CD8-positive, alpha-beta memory T cell (primary cell): ENCODE measurements at regions not wholly inside any gene's neighbourhood (a gene's known extent, or its start where the extent isn't known, plus 50 kb on each side); places are given as distances from the start of the nearest gene placed in this dataset.

Experiments
- CTCF ChIA-PET: fragments of 350-600 bp; sonication (Branson Sonifier 250); formaldehyde crosslinking; loops from one replicate; lab custom pipeline; 2021; ENCODE audit warnings: antibody characterized with exemption; lab: Charles Lee
- POLR2A ChIA-PET: fragments of 350-600 bp; sonication (Branson Sonifier 250); formaldehyde crosslinking; loops from one replicate; lab custom pipeline; 2021; ENCODE audit warnings: antibody characterized with exemption; lab: Charles Lee
- DNase-seq, 5 donors: peaks; one replicate each; pipeline versions ENCODE4 v3.0.0 to v3.0.0-alpha.2; 2020 to 2022; ENCODE audit warnings: mixed read lengths in 1 of 5
- H3K27ac ChIP-seq: one replicate; pipeline ENCODE4 v1.7.0; 2013; ENCODE audit warnings: low read depth, mild to moderate bottlenecking, low read length, moderate library complexity
- H3K27me3 ChIP-seq: 2 replicates; pipeline ENCODE4 v1.7.0; 2013; ENCODE audit warnings: low read length, mild to moderate bottlenecking; ENCODE audit not compliant: insufficient read depth, poor library complexity, severe bottlenecking
- H3K36me3 ChIP-seq: 2 replicates; pipeline ENCODE4 v1.7.0; 2013; ENCODE audit warnings: mild to moderate bottlenecking, low read length, moderate library complexity; ENCODE audit not compliant: insufficient read depth
- H3K4me1 ChIP-seq: 2 replicates; pipeline ENCODE4 v1.7.0; 2013; ENCODE audit warnings: mild to moderate bottlenecking, low read length, moderate library complexity; ENCODE audit not compliant: insufficient read depth
- H3K4me3 ChIP-seq: 2 replicates; pipeline ENCODE4 v1.7.0; 2013; ENCODE audit warnings: mild to moderate bottlenecking, low read length
- H3K9me3 ChIP-seq: 2 replicates; pipeline ENCODE4 v1.7.0; 2013; ENCODE audit warnings: mild to moderate bottlenecking, low read length
- H3K27ac Mint-ChIP-seq, 8 donors: one replicate each; pipeline ENCODE4 v1.8.0; 2020 to 2021; ENCODE audit warnings: mixed read lengths in 8 of 8, mild to moderate bottlenecking in 6 of 8, inconsistent platforms in 3 of 8, moderate library complexity in 3 of 8
- H3K27me3 Mint-ChIP-seq, 2 donors: one replicate each; pipeline ENCODE4 v1.8.0; 2020 to 2021; ENCODE audit warnings: mixed read lengths in 2 of 2, mild to moderate bottlenecking in 1 of 2, moderate library complexity in 1 of 2
- H3K36me3 Mint-ChIP-seq, 3 donors: one replicate each; pipeline ENCODE4 v1.8.0; 2020 to 2021; ENCODE audit warnings: mixed read lengths in 3 of 3, inconsistent platforms in 1 of 3, mild to moderate bottlenecking in 1 of 3
- H3K4me1 Mint-ChIP-seq, 3 donors: one replicate each; pipeline ENCODE4 v1.8.0; 2020 to 2021; ENCODE audit warnings: mixed read lengths in 3 of 3, inconsistent platforms in 1 of 3, mild to moderate bottlenecking in 1 of 3
- H3K4me3 Mint-ChIP-seq, 7 donors: one replicate each; pipeline ENCODE4 v1.8.0; 2020 to 2021; ENCODE audit warnings: mixed read lengths in 7 of 7, mild to moderate bottlenecking in 6 of 7, moderate library complexity in 4 of 7, inconsistent platforms in 2 of 7
- H3K9me3 Mint-ChIP-seq, 5 donors: one replicate each; pipeline ENCODE4 v1.8.0; 2020 to 2022; ENCODE audit warnings: mixed read lengths in 5 of 5, mild to moderate bottlenecking in 3 of 5, moderate library complexity in 2 of 5, inconsistent platforms in 1 of 5

- Mint-ChIP-seq H3K27me3 (peaks cover 0 to 5% of the 10 kb centered on the region in 2 donors), H3K27ac (no peak overlapping the region), H3K9me3 (no peaks in the 10 kb centered on the region), H3K4me3 (no peak overlapping the region), H3K36me3 (no peaks in the 10 kb centered on the region), H3K4me1 (peaks cover 19 to 33% (median 27%) of the 10 kb centered on the region in 3 donors)
- ChIA-PET CTCF (interaction anchor here (1.6 kb wide), 1 partner anchor 12 kb away, joined by 3 read pairs; no protein-coding TSS in a partner anchor), POLR2A (no interaction called here)
- no peak for DNase-seq
- Histone ChIP-seq H3K9me3 (no peaks in the 10 kb centered on the region), H3K4me3 (no peak overlapping the region), H3K27ac (no peak overlapping the region), H3K4me1 (peaks cover 17% of the 10 kb centered on the region), H3K36me3 (no peaks in the 10 kb centered on the region), H3K27me3 (no peaks in the 10 kb centered on the region)
These were observed 213.5 kb upstream of the KRR1 start for GRCh38 chr12:75724928-75725312.

DNA sequence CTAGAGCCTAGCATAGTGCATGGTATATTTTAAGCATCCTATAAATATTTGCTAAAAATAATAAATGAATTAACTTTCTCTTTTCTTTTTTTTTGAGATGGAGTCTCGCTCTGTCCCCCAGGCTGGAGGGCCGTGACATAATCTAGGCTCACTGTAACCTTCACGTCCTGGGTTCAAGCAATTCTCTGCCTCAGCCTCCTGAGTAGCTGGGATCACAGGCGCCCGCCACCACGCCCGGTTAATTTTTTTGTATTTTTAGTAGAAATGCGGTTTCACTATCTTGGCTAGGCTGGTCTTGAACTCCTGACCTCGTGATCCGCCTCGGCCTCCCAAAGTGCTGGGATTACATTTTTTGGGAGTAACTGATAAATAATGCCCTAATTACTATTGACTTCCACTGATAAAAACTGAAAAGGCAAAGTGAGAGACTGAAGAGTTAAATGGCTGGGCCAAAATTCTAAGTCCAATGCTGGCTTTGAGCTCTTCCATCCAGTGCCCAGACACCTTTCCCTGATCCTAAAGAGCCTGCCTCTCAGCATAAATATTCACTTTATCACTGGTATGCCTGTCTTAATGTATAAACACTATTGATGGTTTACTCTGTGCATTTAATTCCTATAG lies 213.0 kb upstream of the KRR1 start:
- H3K27me3 Mint-ChIP-seq, result peaks cover 0 to 5% of the 10 kb centered on the region in 2 donors
- H3K4me3 Mint-ChIP-seq, result no peak overlapping the region
- Histone ChIP-seq H3K4me3 (no peak overlapping the region), H3K36me3 (no peaks in the 10 kb centered on the region), H3K4me1 (peaks cover 17% of the 10 kb centered on the region), H3K27me3 (no peaks in the 10 kb centered on the region), H3K9me3 (no peaks in the 10 kb centered on the region), H3K27ac (no peak overlapping the region)
- peaks cover 19 to 33% (median 27%) of the 10 kb centered on the region in 3 donors for H3K4me1 Mint-ChIP-seq
- no peaks in the 10 kb centered on the region for H3K36me3 Mint-ChIP-seq
- no peaks in the 10 kb centered on the region for H3K9me3 Mint-ChIP-seq
- CTCF ChIA-PET, result interaction anchor here (1.6 kb wide), 1 partner anchor 12 kb away, joined by 3 read pairs; no protein-coding TSS in a partner anchor
- H3K27ac Mint-ChIP-seq, result no peak overlapping the region
- no peak for DNase-seq
- POLR2A ChIA-PET, result no interaction called here

DNA sequence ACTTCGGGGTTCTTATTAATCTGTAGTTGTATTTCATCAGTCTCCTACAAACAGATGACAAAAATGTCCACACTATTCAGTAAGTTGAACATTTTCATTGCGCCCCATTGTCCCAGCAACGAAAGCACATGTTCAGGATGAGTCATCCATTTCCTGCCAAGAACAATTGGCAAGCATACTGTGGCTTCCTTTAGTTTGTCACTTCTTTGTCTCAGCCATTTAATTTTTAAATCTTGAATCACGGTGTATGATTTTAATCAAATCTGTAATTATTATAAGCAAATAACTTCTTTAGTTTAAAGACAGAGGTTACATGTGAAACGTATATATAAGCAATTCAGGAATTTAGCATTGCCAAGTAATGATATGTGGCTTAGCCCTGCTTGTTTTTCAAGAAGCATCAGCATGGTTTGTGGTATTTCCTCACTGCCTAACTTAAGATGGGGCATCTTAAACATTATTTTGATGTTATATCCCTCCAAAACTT lies 211.3 kb upstream of the KRR1 start:
- H3K4me3 ChIP-seq, result no peak overlapping the region
- CTCF ChIA-PET, result no interaction called here
- peaks cover 0 to 5% of the 10 kb centered on the region in 2 donors for H3K27me3 Mint-ChIP-seq
- H3K9me3 ChIP-seq, result no peaks in the 10 kb centered on the region
- DNase-seq, result peak in 3 of 5 donors; percentile 3 to 61 (median 17)
- H3K36me3 Mint-ChIP-seq, result peaks cover 0 to 3% (median 0%) of the 10 kb centered on the region in 3 donors
- H3K4me1 ChIP-seq, result peaks cover 17% of the 10 kb centered on the region
- POLR2A ChIA-PET, result no interaction called here
- peak overlapping the region in 5 of 7 donors; percentile 1 to 50 (median 13) for H3K4me3 Mint-ChIP-seq
- H3K9me3 Mint-ChIP-seq, result no peaks in the 10 kb centered on the region
- H3K36me3 ChIP-seq, result no peaks in the 10 kb centered on the region
- H3K27ac ChIP-seq, result no peak overlapping the region
- H3K4me1 Mint-ChIP-seq, result peaks cover 19 to 33% (median 27%) of the 10 kb centered on the region in 3 donors
- peak overlapping the region in 7 of 8 donors; percentile 27 to 83 (median 48) for H3K27ac Mint-ChIP-seq
- no peaks in the 10 kb centered on the region for H3K27me3 ChIP-seq

DNA sequence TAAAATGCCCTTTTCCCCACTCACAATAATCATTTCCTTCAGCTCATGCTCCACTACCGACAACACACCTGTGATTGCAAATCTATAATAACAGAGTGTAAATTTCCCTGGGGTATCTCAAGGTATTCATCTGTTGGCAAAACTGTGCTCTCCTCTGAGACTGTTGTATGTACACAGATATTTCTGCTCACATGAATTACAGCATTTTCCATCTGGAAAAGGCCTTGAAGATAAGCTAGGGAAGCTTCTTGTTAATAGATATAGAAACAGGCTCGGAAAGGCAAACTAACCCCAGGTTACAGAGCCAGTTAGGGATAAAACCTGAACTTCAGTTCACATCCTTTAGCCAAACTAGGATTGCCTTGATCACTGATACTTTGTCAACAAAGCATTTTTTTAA lies 210.4 kb upstream of the KRR1 start:
- no peak for DNase-seq
- H3K27ac Mint-ChIP-seq, result no peak overlapping the region
- no peaks in the 10 kb centered on the region for H3K27me3 Mint-ChIP-seq
- Histone ChIP-seq H3K27me3 (no peaks in the 10 kb centered on the region), H3K9me3 (no peaks in the 10 kb centered on the region), H3K36me3 (no peaks in the 10 kb centered on the region), H3K4me3 (no peak overlapping the region), H3K27ac (no peak overlapping the region), H3K4me1 (peaks cover 17% of the 10 kb centered on the region)
- POLR2A ChIA-PET, result no interaction called here
- no peaks in the 10 kb centered on the region for H3K9me3 Mint-ChIP-seq
- H3K36me3 Mint-ChIP-seq, result peaks cover 0 to 5% (median 0%) of the 10 kb centered on the region in 3 donors
- no peak overlapping the region for H3K4me3 Mint-ChIP-seq
- CTCF ChIA-PET, result interaction anchor here (1.3 kb wide), 1 partner anchor 19 kb away, joined by 3 read pairs; no protein-coding TSS in a partner anchor
- H3K4me1 Mint-ChIP-seq, result peaks cover 19 to 33% (median 27%) of the 10 kb centered on the region in 3 donors

- Mint-ChIP-seq H3K4me1 (peaks cover 19 to 33% (median 27%) of the 10 kb centered on the region in 3 donors), H3K27ac (peak overlapping the region in 2 of 8 donors; percentile 22 to 65), H3K4me3 (peak overlapping the region in 2 of 7 donors; percentile 27 to 40), H3K27me3 (no peaks in the 10 kb centered on the region), H3K9me3 (no peaks in the 10 kb centered on the region), H3K36me3 (peaks cover 0 to 5% (median 0%) of the 10 kb centered on the region in 3 donors)
- H3K27ac ChIP-seq, result no peak overlapping the region
- no peak for DNase-seq
- no peak overlapping the region for H3K4me3 ChIP-seq
- H3K27me3 ChIP-seq, result no peaks in the 10 kb centered on the region
- CTCF ChIA-PET, result interaction anchor here (1.0 to 1.3 kb wide), 2 partner anchors 9 to 18 kb away, joined by 3 read pairs; no protein-coding TSS in a partner anchor
- no peaks in the 10 kb centered on the region for H3K36me3 ChIP-seq
- H3K9me3 ChIP-seq, result no peaks in the 10 kb centered on the region
- H3K4me1 ChIP-seq, result peaks cover 17% of the 10 kb centered on the region
- POLR2A ChIA-PET, result interaction anchor here (0.7 kb wide), 1 partner anchor 911 kb away, joined by 8 read pairs; no protein-coding TSS in a partner anchor
These were observed 209.6 kb upstream of the KRR1 start for GRCh38 chr12:75720812-75721641.

- peaks cover 0 to 5% (median 0%) of the 10 kb centered on the region in 3 donors for H3K36me3 Mint-ChIP-seq
- Histone ChIP-seq H3K9me3 (no peaks in the 10 kb centered on the region), H3K36me3 (no peaks in the 10 kb centered on the region), H3K27ac (no peak overlapping the region), H3K4me3 (no peak overlapping the region), H3K4me1 (peaks cover 12% of the 10 kb centered on the region), H3K27me3 (no peaks in the 10 kb centered on the region)
- no peaks in the 10 kb centered on the region for H3K27me3 Mint-ChIP-seq
- H3K4me3 Mint-ChIP-seq, result no peak overlapping the region
- CTCF ChIA-PET, result no interaction called here
- POLR2A ChIA-PET, result no interaction called here
- H3K27ac Mint-ChIP-seq, result peak overlapping the region in 1 of 8 donors; percentile 43
- DNase-seq, result no peak
- peaks cover 11 to 26% (median 20%) of the 10 kb centered on the region in 3 donors for H3K4me1 Mint-ChIP-seq
- H3K9me3 Mint-ChIP-seq, result no peaks in the 10 kb centered on the region
These were observed 206.5 kb upstream of the KRR1 start for GRCh38 chr12:75717902-75718301.

- peaks cover under 1 to 12% (median 8%) of the 10 kb centered on the region in 3 donors for H3K4me1 Mint-ChIP-seq
- H3K27ac Mint-ChIP-seq, result no peak overlapping the region
- no peak for DNase-seq
- no peaks in the 10 kb centered on the region for H3K27me3 Mint-ChIP-seq
- peaks cover 0 to 5% (median 0%) of the 10 kb centered on the region in 3 donors for H3K36me3 Mint-ChIP-seq
- no peaks in the 10 kb centered on the region for H3K27me3 ChIP-seq
- ChIA-PET CTCF (no interaction called here), POLR2A (no interaction called here)
- no peaks in the 10 kb centered on the region for H3K4me1 ChIP-seq
- H3K9me3 Mint-ChIP-seq, result no peaks in the 10 kb centered on the region
- H3K4me3 ChIP-seq, result no peak overlapping the region
- H3K27ac ChIP-seq, result no peak overlapping the region
- H3K36me3 ChIP-seq, result no peaks in the 10 kb centered on the region
- no peaks in the 10 kb centered on the region for H3K9me3 ChIP-seq
- no peak overlapping the region for H3K4me3 Mint-ChIP-seq
These were observed 205.0 kb upstream of the KRR1 start for GRCh38 chr12:75716291-75717025.
